ENCODE measurements at regions not wholly inside any gene's neighbourhood (a gene's known extent, or its start where the extent isn't known, plus 50 kb on each side); places are given as distances from the start of the nearest gene placed in this dataset.

- TF ChIP-seq FOS (IDR thresholded peaks at IDR 0.05; ENCODE audit: borderline replicate concordance, extremely low read depth, insufficient read length) (no peak), CBX5 (IDR thresholded peaks at IDR 0.05; ENCODE audit: low read depth) (no peak), RELA (IDR thresholded peaks at IDR 0.05; ENCODE audit: borderline replicate concordance, partially characterized antibody) (no peak), BACH1 (IDR thresholded peaks at IDR 0.05; ENCODE audit: borderline replicate concordance) (no peak)
Observed at GRCh38 chr2:19677215-19677777, 224.5 kb downstream of the TTC32 start (continued).

GRCh38 chr2:19676770-19677169, 225.0 kb downstream of the TTC32 start:
- BruUV-seq (replicated peaks) = no TSS peak
- Histone ChIP-seq H3K4me1 (ENCODE audit: control insufficient read depth, insufficient read depth, low read length) (no peaks in the 10 kb centered on the region), H3K9ac (ENCODE audit: control insufficient read depth, insufficient read depth, low read length) (no peak overlapping the region), H3K9me3 (replicated peaks; ENCODE audit: control insufficient read depth, insufficient read depth, low read length) (no peaks in the 10 kb centered on the region), H3K36me3 (ENCODE audit: control insufficient read depth in 2 of 2, insufficient read depth in 2 of 2, low read length in 1 of 2) (no peaks in the 10 kb centered on the region), H3K79me2 (ENCODE audit: control insufficient read depth, insufficient read depth, low read length) (no peaks in the 10 kb centered on the region), H3K4me2 (ENCODE audit: control insufficient read depth, insufficient read depth) (no peak overlapping the region), H3K27me3 (replicated peaks in 1 of 2; ENCODE audit: control insufficient read depth in 2 of 2, insufficient read depth in 2 of 2, low read length in 1 of 2) (peaks cover 0 to 3% of the 10 kb centered on the region in 2 experiments; a peak in 1 of 4 replicates), H2AFZ (ENCODE audit: control insufficient read depth, low read depth, low read length) (no peak overlapping the region), H3K4me3 (no peak overlapping the region), H4K20me1 (ENCODE audit: control insufficient read depth, insufficient read depth) (no peaks in the 10 kb centered on the region), H3K27ac (ENCODE audit: control insufficient read depth, insufficient read depth) (no peak overlapping the region)
- ChIA-PET POLR2A (no interaction called here), CTCF (interaction anchor here (1.4 kb wide), 1 partner anchor 11 kb away, joined by 5 read pairs; no protein-coding TSS in a partner anchor), RAD21 (ENCODE audit: unreplicated experiment) (no interaction called here), SMC1A (ENCODE audit: uncharacterized antibody, unreplicated experiment) (no interaction called here)
- no peak for FAIRE-seq
- intact Hi-C loops (cut with micrococcal nuclease; ENCODE audit: unreplicated experiment) (no loop called here), in situ Hi-C loops (cut with MboI) (no loop called here)
- no peak for DNase-seq (ENCODE audit: low read depth, low spot score)
- WGBS (ENCODE audit: insufficient coverage, insufficient replicate concordance, low lambda C conversion rate, missing lambda C conversion rate) = 42% methylated on average over 6 of the region's 6 CpGs
- TF ChIP-seq HDGF (IDR thresholded peaks at IDR 0.05) (no peak), CHD2 (IDR thresholded peaks at IDR 0.05; ENCODE audit: borderline replicate concordance, low read depth, low read length) (no peak)
- no peak for ATAC-seq

Measured in GM12878 (cell line).